Chondrocyte (in vitro differentiated cells): ENCODE measurements at regions not wholly inside any gene's neighbourhood (a gene's known extent, or its start where the extent isn't known, plus 50 kb on each side); places are given as distances from the start of the nearest gene placed in this dataset.
"Not testable (repeated sequence)": the region's sequence is repeated elsewhere in the genome, so short reads cannot be mapped to it uniquely, and the experiment has no call there.

Experiments
- DNase-seq: peaks from one replicate; pipeline ENCODE4 v3.0.0; 2021; ENCODE audit warnings: mixed read lengths, low spot score
- H3K27ac Mint-ChIP-seq: one replicate; pipeline ENCODE4 v1.8.0; 2021; ENCODE audit warnings: mild to moderate bottlenecking, moderate library complexity, mixed read lengths; ENCODE audit not compliant: unreplicated experiment
- H3K27me3 Mint-ChIP-seq: 2 replicates; pipeline ENCODE4 v1.8.0; 2021; ENCODE audit warnings: low read depth, mixed read lengths
- H3K36me3 Mint-ChIP-seq: 2 replicates; pipeline ENCODE4 v1.8.0; 2021; ENCODE audit warnings: low read depth, mixed read lengths
- H3K4me1 Mint-ChIP-seq: 2 replicates; pipeline ENCODE4 v1.8.0; 2021; ENCODE audit warnings: low read depth, mild to moderate bottlenecking, mixed read lengths
- H3K4me3 Mint-ChIP-seq: one replicate; pipeline ENCODE4 v1.8.0; 2021; ENCODE audit warnings: mild to moderate bottlenecking, moderate library complexity, mixed read lengths; ENCODE audit not compliant: unreplicated experiment
- H3K9me3 Mint-ChIP-seq: 2 replicates; pipeline ENCODE4 v1.8.0; 2021; ENCODE audit warnings: low read depth, mixed read lengths
- CTCF ChIP-seq: fragments of 200-600 bp; sonication (generic); IDR thresholded peaks from 2 replicates; pipeline ENCODE4 v1.5.0; 2021; ENCODE audit warnings: antibody characterized with exemption, mild to moderate bottlenecking, moderate library complexity

GRCh38 chr3:98691897-98692296 is 71.2 kb upstream of the ST3GAL6 start:
- Mint-ChIP-seq H3K4me1 (peaks cover 15% of the 10 kb centered on the region), H3K4me3 (no peak overlapping the region), H3K27ac (no peak overlapping the region), H3K36me3 (no peaks in the 10 kb centered on the region), H3K9me3 (peaks cover 3% of the 10 kb centered on the region), H3K27me3 (no peaks in the 10 kb centered on the region)
- no peak for DNase-seq
- TF ChIP-seq CTCF, result no peak

- no peak for TF ChIP-seq CTCF
Measured at GRCh38 chr3:98692787-98693473, 70.2 kb upstream of the ST3GAL6 start.

GRCh38 chr3:98695796-98696195 is 67.3 kb upstream of the ST3GAL6 start:
- no peaks in the 10 kb centered on the region for H3K36me3 Mint-ChIP-seq
- H3K4me1 Mint-ChIP-seq, result peaks cover 18% of the 10 kb centered on the region
- H3K27ac Mint-ChIP-seq, result peak overlapping the region; percentile 57
- no peak overlapping the region for H3K4me3 Mint-ChIP-seq
- peaks cover 2% of the 10 kb centered on the region for H3K9me3 Mint-ChIP-seq
- H3K27me3 Mint-ChIP-seq, result no peaks in the 10 kb centered on the region
- no peak for TF ChIP-seq CTCF
- DNase-seq, result no peak

More at GRCh38 chr3:98692787-98693473, 70.2 kb upstream of the ST3GAL6 start:
- peaks cover 21% of the 10 kb centered on the region for H3K4me1 Mint-ChIP-seq
- DNase-seq, result no peak
- H3K27ac Mint-ChIP-seq, result no peak overlapping the region
- H3K27me3 Mint-ChIP-seq, result no peaks in the 10 kb centered on the region
- H3K4me3 Mint-ChIP-seq, result no peak overlapping the region
- peaks cover 2% of the 10 kb centered on the region for H3K9me3 Mint-ChIP-seq
- H3K36me3 Mint-ChIP-seq, result no peaks in the 10 kb centered on the region

- H3K4me3 Mint-ChIP-seq, H3K36me3 Mint-ChIP-seq, H3K27me3 Mint-ChIP-seq, H3K9me3 Mint-ChIP-seq, DNase-seq: not testable (repeated sequence)
- peaks cover 14% of the 10 kb centered on the region for H3K4me1 Mint-ChIP-seq
- H3K27ac Mint-ChIP-seq, result peak overlapping the region; percentile 57
Measured at GRCh38 chr3:98696296-98696695, 66.8 kb upstream of the ST3GAL6 start.

- Mint-ChIP-seq H3K4me1 (peaks cover 16% of the 10 kb centered on the region), H3K9me3 (peaks cover 2% of the 10 kb centered on the region), H3K27me3 (no peaks in the 10 kb centered on the region), H3K36me3 (no peaks in the 10 kb centered on the region), H3K27ac (no peak overlapping the region), H3K4me3 (no peak overlapping the region)
- DNase-seq, result no peak
- TF ChIP-seq CTCF, result no peak
Measured at GRCh38 chr3:98697225-98697624, 65.9 kb upstream of the ST3GAL6 start.

GRCh38 chr3:98699132-98699531 is 64.0 kb upstream of the ST3GAL6 start:
- Mint-ChIP-seq H3K27me3 (no peaks in the 10 kb centered on the region), H3K4me1 (peaks cover 16% of the 10 kb centered on the region), H3K4me3 (no peak overlapping the region), H3K27ac (no peak overlapping the region), H3K36me3 (no peaks in the 10 kb centered on the region), H3K9me3 (peaks cover 2% of the 10 kb centered on the region)
- no peak for DNase-seq
- no peak for TF ChIP-seq CTCF
